VCaP (cell line): ENCODE measurements at regions not wholly inside any gene's neighbourhood (a gene's known extent, or its start where the extent isn't known, plus 50 kb on each side); places are given as distances from the start of the nearest gene placed in this dataset.

ENCODE experiments used
- H3K27ac ChIP-seq: fragments of 450-650 bp; 2 replicates; pipeline ENCODE4 v1.5.1; 2017
- TF ChIP-seq, protein P1 (sequence below): fragments of 450-650 bp; conservative IDR thresholded peaks from 2 replicates; pipeline ENCODE4 v1.5.1; 2017; ENCODE audit warnings: mild to moderate bottlenecking, moderate library complexity

DNA sequence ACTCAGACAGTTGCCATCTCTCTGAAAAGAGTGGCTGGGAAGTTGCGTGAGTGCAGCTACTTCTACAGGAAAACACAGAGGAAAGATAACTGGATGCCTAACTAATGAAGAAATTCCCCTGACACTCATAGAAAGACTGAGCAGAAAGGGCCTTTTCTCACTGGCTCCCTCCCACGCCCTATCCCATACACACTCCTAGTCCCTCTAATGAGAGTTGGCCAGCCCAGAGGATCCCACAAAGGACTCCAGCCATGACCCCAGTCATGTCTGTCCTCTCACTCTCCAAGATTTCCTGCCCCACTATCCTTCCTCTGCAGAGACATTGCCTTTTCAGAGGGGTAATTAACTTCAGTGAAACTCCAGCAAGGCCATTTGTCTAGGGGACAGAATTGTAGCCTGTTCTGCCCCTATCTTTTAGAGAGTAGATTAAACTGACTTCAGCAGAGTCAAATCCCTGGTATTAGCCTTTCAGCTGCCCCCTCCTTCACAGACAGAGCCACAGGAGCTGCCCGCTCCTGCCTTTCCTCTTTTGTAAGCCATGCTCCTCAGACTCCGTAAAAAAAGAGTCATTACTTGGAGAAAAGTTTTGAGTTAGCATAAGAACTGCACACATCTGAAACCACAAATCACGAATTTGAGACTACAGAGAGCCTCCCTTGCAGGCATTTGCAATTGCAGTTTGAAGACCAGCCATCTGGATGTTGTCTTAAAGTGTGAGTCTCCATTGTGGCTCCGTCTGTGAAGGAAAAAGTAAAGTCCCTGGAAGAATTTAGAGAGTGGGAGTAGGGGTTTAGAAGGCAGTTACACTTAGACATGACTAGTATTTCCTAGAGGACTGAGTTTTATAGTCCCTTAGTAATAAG is 129.1 kb upstream of the SEMA6D start:
- H3K27ac ChIP-seq = no peak overlapping the region
- TF ChIP-seq, protein P1, sequence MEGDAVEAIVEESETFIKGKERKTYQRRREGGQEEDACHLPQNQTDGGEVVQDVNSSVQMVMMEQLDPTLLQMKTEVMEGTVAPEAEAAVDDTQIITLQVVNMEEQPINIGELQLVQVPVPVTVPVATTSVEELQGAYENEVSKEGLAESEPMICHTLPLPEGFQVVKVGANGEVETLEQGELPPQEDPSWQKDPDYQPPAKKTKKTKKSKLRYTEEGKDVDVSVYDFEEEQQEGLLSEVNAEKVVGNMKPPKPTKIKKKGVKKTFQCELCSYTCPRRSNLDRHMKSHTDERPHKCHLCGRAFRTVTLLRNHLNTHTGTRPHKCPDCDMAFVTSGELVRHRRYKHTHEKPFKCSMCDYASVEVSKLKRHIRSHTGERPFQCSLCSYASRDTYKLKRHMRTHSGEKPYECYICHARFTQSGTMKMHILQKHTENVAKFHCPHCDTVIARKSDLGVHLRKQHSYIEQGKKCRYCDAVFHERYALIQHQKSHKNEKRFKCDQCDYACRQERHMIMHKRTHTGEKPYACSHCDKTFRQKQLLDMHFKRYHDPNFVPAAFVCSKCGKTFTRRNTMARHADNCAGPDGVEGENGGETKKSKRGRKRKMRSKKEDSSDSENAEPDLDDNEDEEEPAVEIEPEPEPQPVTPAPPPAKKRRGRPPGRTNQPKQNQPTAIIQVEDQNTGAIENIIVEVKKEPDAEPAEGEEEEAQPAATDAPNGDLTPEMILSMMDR = no peak

DNA sequence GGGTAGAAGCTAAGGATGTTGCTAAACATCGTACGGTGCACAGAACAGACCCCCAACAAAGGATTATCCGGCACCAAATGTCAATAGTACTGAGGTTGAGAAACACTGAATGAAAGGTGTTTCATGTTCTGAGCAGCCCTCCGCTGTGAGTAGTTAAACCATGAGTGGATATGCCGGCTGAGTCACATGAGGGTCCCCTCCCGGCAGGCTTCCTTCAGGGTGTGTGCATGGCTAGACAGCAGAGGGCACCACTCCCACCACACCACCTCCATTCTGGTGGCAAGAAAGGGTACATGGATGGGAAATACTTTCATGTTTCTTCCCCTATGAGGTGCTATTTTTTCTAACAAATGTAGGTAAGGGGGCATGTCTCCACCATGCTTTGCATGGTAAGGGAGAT is 128.3 kb upstream of the SEMA6D start:
- H3K27ac ChIP-seq = no peak overlapping the region
- TF ChIP-seq, protein P1 = no peak

DNA sequence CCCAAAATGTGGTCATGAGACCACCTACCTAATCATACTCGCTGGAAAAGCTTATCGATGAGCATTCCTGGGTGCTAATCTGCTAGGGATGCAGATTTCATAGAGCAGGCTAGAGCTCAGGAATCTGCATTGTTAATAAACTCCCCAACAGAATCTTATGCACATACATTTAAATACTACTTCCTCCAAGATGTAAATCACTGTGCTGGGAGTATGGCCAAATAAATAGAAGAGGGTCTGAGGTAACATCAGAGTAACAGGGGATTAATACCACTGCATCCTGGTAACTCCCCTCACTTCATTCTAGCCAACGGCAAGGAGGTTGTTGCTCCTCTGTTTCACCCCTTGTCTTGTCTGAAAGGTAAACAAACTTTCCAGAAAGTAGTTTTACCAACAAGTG is 118.3 kb upstream of the SEMA6D start:
- TF ChIP-seq, protein P1 = no peak
- no peak overlapping the region for H3K27ac ChIP-seq

DNA sequence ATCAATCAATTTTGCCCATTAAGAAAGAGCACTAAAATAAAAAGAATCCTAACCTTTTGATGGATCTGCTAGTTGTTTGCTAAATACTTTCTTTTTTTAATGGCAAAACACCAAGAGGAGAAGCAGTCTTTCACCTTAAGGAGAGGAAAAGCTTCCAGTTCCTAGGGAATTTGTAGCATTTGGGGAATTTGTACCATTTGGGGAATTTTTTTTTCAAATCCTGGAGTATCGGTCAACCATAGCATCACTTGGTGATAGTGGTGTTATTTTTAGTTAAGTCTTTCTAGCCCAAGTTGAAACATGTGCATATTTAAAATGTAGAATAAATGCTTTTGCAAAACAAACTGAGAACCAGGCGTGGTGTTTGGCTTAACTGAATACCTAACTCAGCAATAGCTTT is 117.5 kb upstream of the SEMA6D start:
- TF ChIP-seq, protein P1 = no peak
- H3K27ac ChIP-seq = no peak overlapping the region

DNA sequence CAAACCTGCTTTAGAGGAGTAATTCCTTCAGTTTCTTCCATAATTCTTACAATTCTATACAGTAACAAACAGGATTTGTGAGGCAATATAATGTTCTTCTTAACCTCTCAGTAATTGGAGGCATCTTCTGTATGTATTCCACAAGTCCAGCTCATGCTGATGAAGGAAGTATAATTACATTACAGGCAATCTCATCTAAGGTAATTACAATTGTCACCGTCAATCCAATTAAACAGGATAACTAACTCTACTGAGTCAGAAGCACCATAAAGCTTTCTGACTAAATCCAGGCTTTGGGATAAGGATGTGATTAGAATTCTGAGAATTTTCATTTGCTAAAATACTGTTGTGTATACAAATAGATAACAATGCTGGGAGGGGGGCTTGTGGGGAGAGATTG is 115.2 kb upstream of the SEMA6D start:
- no peak overlapping the region for H3K27ac ChIP-seq
- TF ChIP-seq, protein P1 = no peak

DNA sequence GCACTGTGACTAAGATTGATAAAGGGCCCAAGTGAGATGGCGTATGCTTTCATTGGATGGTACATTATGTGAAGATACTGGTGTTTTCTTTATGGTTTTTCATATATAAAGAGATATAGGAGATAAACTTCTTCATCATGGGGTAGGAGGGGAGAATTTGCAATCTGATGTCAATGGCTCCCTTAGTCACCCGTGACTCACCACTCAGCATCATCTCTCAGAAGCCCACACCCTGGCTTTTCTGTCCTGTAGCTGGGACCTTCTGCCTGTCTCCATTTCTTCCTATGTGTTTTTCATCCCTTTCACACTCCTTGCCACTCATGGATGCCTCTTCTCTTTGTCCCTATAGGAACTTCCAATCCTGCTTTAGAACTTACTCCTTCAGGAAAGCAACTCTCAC is 114.3 kb upstream of the SEMA6D start:
- TF ChIP-seq, protein P1 = no peak
- H3K27ac ChIP-seq = no peak overlapping the region

DNA sequence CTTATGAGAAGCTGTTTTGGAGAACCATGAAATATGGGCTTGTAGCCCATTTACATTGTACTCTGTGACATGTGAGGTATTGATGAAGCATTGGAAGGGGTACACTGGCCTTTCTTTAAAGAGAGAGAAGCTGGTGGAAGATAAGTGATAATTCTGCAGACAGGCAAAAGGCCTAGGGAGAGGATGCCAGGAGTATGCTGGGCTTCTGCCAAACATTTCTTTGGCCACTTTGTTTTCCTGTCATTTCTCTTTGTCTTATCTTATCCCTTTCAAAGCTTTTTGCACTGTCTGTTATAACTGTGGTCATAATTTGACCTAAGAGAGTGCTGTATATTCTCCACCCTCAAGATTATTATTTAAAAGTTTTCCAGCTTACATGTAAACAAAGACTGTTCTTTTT is 109.6 kb upstream of the SEMA6D start:
- TF ChIP-seq, protein P1 = no peak
- H3K27ac ChIP-seq = no peak overlapping the region
